Panc1 (cell line): ENCODE measurements at regions not wholly inside any gene's neighbourhood (a gene's known extent, or its start where the extent isn't known, plus 50 kb on each side); places are given as distances from the start of the nearest gene placed in this dataset.

Source experiments
- ATAC-seq: fragments of 200-7000 bp; cut with Tn5 transposase; 2 replicates; pipeline ENCODE4 v1.9.1; 2020; ENCODE audit warnings: mild to moderate bottlenecking, moderate library complexity
- BruUV-seq: library from RNA; stranded (reverse); fragments of 400-500 nt; replicated peaks from 2 replicates; lab custom pipeline; 2021; lab: Mats Ljungman, UMichigan
- CTCF ChIA-PET: fragments of 300-600 bp; sonication (Branson Sonifier 250); formaldehyde crosslinking; loops from one replicate; lab custom pipeline; 2022; ENCODE audit warnings: antibody characterized with exemption; lab: Charles Lee
- POLR2A ChIA-PET: fragments of 300-600 bp; sonication (Branson Sonifier 250); formaldehyde crosslinking; loops from one replicate; lab custom pipeline; 2022; ENCODE audit warnings: antibody characterized with exemption; lab: Charles Lee
- DNase-seq: peaks from one replicate; pipeline ENCODE4 v3.0.0-alpha.2; 2010; ENCODE audit warnings: low read depth, low spot score
- H3K27ac ChIP-seq: 2 replicates; pipeline ENCODE4 v1.5.1; 2011; ENCODE audit warnings: mild to moderate bottlenecking, low read length, inconsistent platforms
- H3K27me3 ChIP-seq: fragments of 200-500 bp; sonication (Bioruptor generic); 2 replicates; pipeline ENCODE4 v1.6.0; 2014; ENCODE audit warnings: low read length, inconsistent platforms; ENCODE audit not compliant: control insufficient read depth, insufficient read depth
- H3K36me3 ChIP-seq: fragments of 200-500 bp; sonication (Bioruptor generic); 2 replicates; pipeline ENCODE4 v1.5.1; 2014; ENCODE audit warnings: inconsistent platforms, mild to moderate bottlenecking, low read length, moderate library complexity; ENCODE audit not compliant: control insufficient read depth, insufficient read depth
- H3K4me1 ChIP-seq: 2 replicates; pipeline ENCODE4 v1.5.1; 2011; ENCODE audit warnings: inconsistent platforms, mild to moderate bottlenecking, low read length, moderate library complexity; ENCODE audit not compliant: control insufficient read depth, insufficient read depth
- H3K4me3 ChIP-seq, 2 experiments: 2 replicates each; pipeline ENCODE4 v1.5.1; 2011 to 2012; ENCODE audit warnings: low read depth in 2 of 2, low read length in 2 of 2, mild to moderate bottlenecking in 2 of 2, inconsistent platforms in 1 of 2, moderate library complexity in 1 of 2
- H3K9me3 ChIP-seq: fragments of 200-500 bp; sonication (Bioruptor generic); 2 replicates; pipeline ENCODE4 v1.5.1; 2014; ENCODE audit warnings: low read depth, mild to moderate bottlenecking, inconsistent platforms, low read length, moderate library complexity; ENCODE audit not compliant: control insufficient read depth, insufficient read depth
- CTCF ChIP-seq: fragments of 450-650 bp; IDR thresholded peaks from 2 replicates; pipeline ENCODE4 v1.5.1; 2017; ENCODE audit warnings: mild to moderate bottlenecking
- POLR2AphosphoS5 ChIP-seq: IDR thresholded peaks from 2 replicates; pipeline ENCODE4 v1.6.1; 2012; ENCODE audit warnings: mild to moderate bottlenecking, low read depth, low read length, moderate library complexity
- SIN3A ChIP-seq: IDR thresholded peaks from 2 replicates; pipeline ENCODE4 v1.6.1; 2012; ENCODE audit warnings: low read depth, mild to moderate bottlenecking, low read length, moderate library complexity, borderline replicate concordance; ENCODE audit not compliant: insufficient read depth
- TCF7L2 ChIP-seq: IDR thresholded peaks from 2 replicates; pipeline ENCODE4 v1.6.1; 2011; ENCODE audit warnings: mild to moderate bottlenecking, low read depth, low read length, inconsistent platforms
- in situ Hi-C: cut with HindIII; loops from 2 replicates; pipeline ENCODE4 v1.10.0; 2016; ENCODE audit warnings: low sequenced_read_pairs, low pct_unique_long_range_greater_than_20kb
- intact Hi-C: fragments of 100-400 bp; cut with micrococcal nuclease; formaldehyde crosslinking; loops from one replicate; pipeline ENCODE4 v1.10.0; 2022; ENCODE audit not compliant: unreplicated experiment
- TF ChIP-seq, protein P1 (sequence below), 2 experiments: IDR thresholded peaks; 2 replicates each; pipeline ENCODE4 v1.6.1; 2011 to 2012; ENCODE audit warnings: low read depth in 2 of 2, control low read depth in 1 of 2, low read length in 1 of 2, mild to moderate bottlenecking in 1 of 2, moderate library complexity in 1 of 2; ENCODE audit not compliant: insufficient read depth in 1 of 2

DNA sequence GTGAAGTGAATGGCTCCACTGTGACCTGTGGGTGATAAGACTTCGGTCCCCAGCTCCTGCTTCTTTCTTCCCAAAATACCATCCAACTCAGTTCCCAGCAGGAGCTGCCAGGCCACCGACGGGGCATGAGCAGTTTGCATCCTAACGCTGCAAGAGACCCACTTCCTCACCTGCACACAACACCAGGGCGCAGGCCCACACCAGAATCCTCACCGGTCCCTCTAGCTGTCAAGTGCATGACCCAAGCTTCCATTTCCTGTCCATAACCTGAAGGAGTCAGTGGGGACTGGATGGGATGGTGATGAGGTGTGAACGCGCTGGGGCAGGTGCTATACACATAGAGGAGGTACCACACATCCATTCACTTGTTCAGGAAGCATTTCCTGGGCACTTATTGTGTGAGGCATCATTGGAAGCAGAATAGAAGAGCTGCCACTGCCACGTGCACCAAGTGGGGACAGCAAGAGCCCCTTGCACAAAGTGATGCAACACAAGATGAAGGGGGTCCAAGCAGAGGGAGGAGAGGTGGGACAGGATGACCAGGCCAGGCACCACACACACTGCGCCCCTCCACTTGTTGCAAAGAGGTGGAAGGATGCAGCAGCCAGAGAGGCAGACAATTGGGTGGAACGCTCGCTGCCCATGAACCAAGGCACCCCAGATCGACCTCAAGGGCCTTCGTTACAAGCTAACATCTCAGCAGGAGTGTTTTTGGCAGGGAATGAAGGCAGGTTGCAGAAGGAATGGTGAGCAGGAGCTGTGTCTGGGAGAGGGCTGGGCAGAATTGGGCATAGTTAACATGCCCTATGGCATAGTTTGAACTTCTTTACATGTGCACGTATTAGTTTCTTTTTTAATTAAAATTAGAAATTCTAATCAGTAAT, 605.8 kb upstream of the MGMT start:
- ChIA-PET POLR2A (no interaction called here), CTCF (no interaction called here)
- TF ChIP-seq POLR2AphosphoS5 (no peak), SIN3A (no peak), TCF7L2 (no peak), CTCF (no peak)
- TF ChIP-seq, protein P1, sequence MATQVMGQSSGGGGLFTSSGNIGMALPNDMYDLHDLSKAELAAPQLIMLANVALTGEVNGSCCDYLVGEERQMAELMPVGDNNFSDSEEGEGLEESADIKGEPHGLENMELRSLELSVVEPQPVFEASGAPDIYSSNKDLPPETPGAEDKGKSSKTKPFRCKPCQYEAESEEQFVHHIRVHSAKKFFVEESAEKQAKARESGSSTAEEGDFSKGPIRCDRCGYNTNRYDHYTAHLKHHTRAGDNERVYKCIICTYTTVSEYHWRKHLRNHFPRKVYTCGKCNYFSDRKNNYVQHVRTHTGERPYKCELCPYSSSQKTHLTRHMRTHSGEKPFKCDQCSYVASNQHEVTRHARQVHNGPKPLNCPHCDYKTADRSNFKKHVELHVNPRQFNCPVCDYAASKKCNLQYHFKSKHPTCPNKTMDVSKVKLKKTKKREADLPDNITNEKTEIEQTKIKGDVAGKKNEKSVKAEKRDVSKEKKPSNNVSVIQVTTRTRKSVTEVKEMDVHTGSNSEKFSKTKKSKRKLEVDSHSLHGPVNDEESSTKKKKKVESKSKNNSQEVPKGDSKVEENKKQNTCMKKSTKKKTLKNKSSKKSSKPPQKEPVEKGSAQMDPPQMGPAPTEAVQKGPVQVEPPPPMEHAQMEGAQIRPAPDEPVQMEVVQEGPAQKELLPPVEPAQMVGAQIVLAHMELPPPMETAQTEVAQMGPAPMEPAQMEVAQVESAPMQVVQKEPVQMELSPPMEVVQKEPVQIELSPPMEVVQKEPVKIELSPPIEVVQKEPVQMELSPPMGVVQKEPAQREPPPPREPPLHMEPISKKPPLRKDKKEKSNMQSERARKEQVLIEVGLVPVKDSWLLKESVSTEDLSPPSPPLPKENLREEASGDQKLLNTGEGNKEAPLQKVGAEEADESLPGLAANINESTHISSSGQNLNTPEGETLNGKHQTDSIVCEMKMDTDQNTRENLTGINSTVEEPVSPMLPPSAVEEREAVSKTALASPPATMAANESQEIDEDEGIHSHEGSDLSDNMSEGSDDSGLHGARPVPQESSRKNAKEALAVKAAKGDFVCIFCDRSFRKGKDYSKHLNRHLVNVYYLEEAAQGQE (IDR thresholded peaks at IDR 0.05; ENCODE audit: insufficient read depth in 1 of 2, low read depth in 2 of 2, low read length in 1 of 2): no peak
- no peak for DNase-seq
- no peaks in the 10 kb centered on the region for H3K36me3 ChIP-seq
- BruUV-seq: no TSS peak
- peaks cover 3% of the 10 kb centered on the region for H3K27me3 ChIP-seq
- ATAC-seq: no peak
- H3K27ac ChIP-seq: no peak overlapping the region
- H3K9me3 ChIP-seq: no peaks in the 10 kb centered on the region
- H3K4me1 ChIP-seq: no peaks in the 10 kb centered on the region
- no peak overlapping the region for H3K4me3 ChIP-seq
- intact Hi-C loops: loop anchor here (5.0 kb wide), 1 partner anchor 594 kb away; no protein-coding TSS in a partner anchor
- in situ Hi-C loops: no loop called here

- Histone ChIP-seq H3K4me1 (no peaks in the 10 kb centered on the region), H3K9me3 (no peaks in the 10 kb centered on the region), H3K4me3 (no peak overlapping the region), H3K36me3 (no peaks in the 10 kb centered on the region), H3K27ac (no peak overlapping the region), H3K27me3 (peaks cover 10% of the 10 kb centered on the region)
- no peak for ATAC-seq
- ChIA-PET POLR2A (no interaction called here), CTCF (no interaction called here)
- intact Hi-C loops (loop anchor here (5.0 kb wide), 1 partner anchor 596 kb away; no protein-coding TSS in a partner anchor), in situ Hi-C loops (no loop called here)
- BruUV-seq: no TSS peak
- TF ChIP-seq CTCF: no peak
- no peak for DNase-seq
These were observed 603.6 kb upstream of the MGMT start for GRCh38 chr10:128863411-128863810.
